Thoracic aorta (tissue), 2 donors: ENCODE measurements at regions not wholly inside any gene's neighbourhood (a gene's known extent, or its start where the extent isn't known, plus 50 kb on each side); places are given as distances from the start of the nearest gene placed in this dataset.

Experiments
- ATAC-seq: fragments of 150-250 bp; one replicate; pipeline ENCODE4 v1.8.0; 2017; ENCODE audit warnings: low read depth; ENCODE audit not compliant: insufficient number of reproducible peaks, low FRiP score
- DNase-seq: peaks from one replicate; pipeline ENCODE4 v3.0.0-alpha.2; 2020; ENCODE audit warnings: low spot score
- H3K27ac ChIP-seq, 2 donors: fragments of 200-600 bp; sonication (generic); 1 replicate in 1 of 2; 2 replicates in 1 of 2; pipeline ENCODE4 v1.5.1; 2016; ENCODE audit warnings: mild to moderate bottlenecking in 2 of 2, moderate library complexity in 2 of 2
- H3K27me3 ChIP-seq: fragments of 200-600 bp; sonication (generic); replicated peaks from 2 replicates; pipeline ENCODE4 v1.6.0; 2016; ENCODE audit warnings: mild to moderate bottlenecking; ENCODE audit not compliant: insufficient read depth
- H3K36me3 ChIP-seq: fragments of 200-600 bp; sonication (generic); one replicate; pipeline ENCODE4 v1.5.1; 2016
- H3K4me1 ChIP-seq, 2 donors: fragments of 200-600 bp; sonication (generic); 1 replicate in 1 of 2; 2 replicates in 1 of 2; pipeline versions ENCODE4 v1.5.1 to v1.6.0; 2016; ENCODE audit warnings: low read depth in 2 of 2, mild to moderate bottlenecking in 1 of 2; ENCODE audit not compliant: control insufficient read depth in 1 of 2
- H3K4me3 ChIP-seq: fragments of 200-600 bp; sonication (generic); 2 replicates; pipeline ENCODE4 v1.5.1; 2016; ENCODE audit warnings: mild to moderate bottlenecking
- H3K9me3 ChIP-seq: fragments of 200-600 bp; sonication (generic); 2 replicates; pipeline ENCODE4 v1.5.1; 2016
- CTCF ChIP-seq: fragments of 200-600 bp; sonication (generic); IDR thresholded peaks from one replicate; pipeline ENCODE4 v1.5.1; 2019; ENCODE audit warnings: antibody characterized with exemption

- H3K9me3 ChIP-seq: peaks cover under 1% of the 10 kb centered on the region
- no peak for TF ChIP-seq CTCF
- no peak overlapping the region for H3K27ac ChIP-seq
- DNase-seq: no peak
- no peaks in the 10 kb centered on the region for H3K27me3 ChIP-seq
- ATAC-seq: no peak
- no peak overlapping the region for H3K4me3 ChIP-seq
- no peaks in the 10 kb centered on the region for H3K4me1 ChIP-seq
- H3K36me3 ChIP-seq: no peaks in the 10 kb centered on the region
Measured at GRCh38 chr9:108683245-108683644, 172.5 kb downstream of the ACTL7B start.

GRCh38 chr9:108681851-108682590, 173.8 kb downstream of the ACTL7B start:
- H3K27ac ChIP-seq: no peak overlapping the region
- no peak for TF ChIP-seq CTCF
- H3K36me3 ChIP-seq: no peaks in the 10 kb centered on the region
- H3K9me3 ChIP-seq: no peaks in the 10 kb centered on the region
- H3K4me1 ChIP-seq: no peaks in the 10 kb centered on the region
- H3K27me3 ChIP-seq: no peaks in the 10 kb centered on the region
- H3K4me3 ChIP-seq: no peak overlapping the region
- DNase-seq (no peak), ATAC-seq (no peak)

GRCh38 chr9:108680946-108681345, 174.8 kb downstream of the ACTL7B start:
- no peaks in the 10 kb centered on the region for H3K4me1 ChIP-seq
- H3K4me3 ChIP-seq: no peak overlapping the region
- no peak for TF ChIP-seq CTCF
- DNase-seq: no peak
- no peaks in the 10 kb centered on the region for H3K36me3 ChIP-seq
- no peak for ATAC-seq
- H3K27me3 ChIP-seq: no peaks in the 10 kb centered on the region
- H3K9me3 ChIP-seq: no peaks in the 10 kb centered on the region
- no peak overlapping the region for H3K27ac ChIP-seq

- no peak for ATAC-seq
- Histone ChIP-seq H3K9me3 (no peaks in the 10 kb centered on the region), H3K36me3 (no peaks in the 10 kb centered on the region), H3K4me1 (no peaks in the 10 kb centered on the region), H3K27me3 (no peaks in the 10 kb centered on the region), H3K27ac (no peak overlapping the region), H3K4me3 (no peak overlapping the region)
- no peak for TF ChIP-seq CTCF
- DNase-seq: no peak
Measured at GRCh38 chr9:108677776-108678175, 178.0 kb downstream of the ACTL7B start.

- ATAC-seq (no peak), DNase-seq (no peak)
- Histone ChIP-seq H3K4me1 (no peaks in the 10 kb centered on the region), H3K4me3 (no peak overlapping the region), H3K27me3 (no peaks in the 10 kb centered on the region), H3K36me3 (no peaks in the 10 kb centered on the region), H3K9me3 (no peaks in the 10 kb centered on the region), H3K27ac (no peak overlapping the region)
- TF ChIP-seq CTCF: no peak
Measured at GRCh38 chr9:108676355-108676754, 179.4 kb downstream of the ACTL7B start.
